HG02642 (cell line): ENCODE measurements at regions not wholly inside any gene's neighbourhood (a gene's known extent, or its start where the extent isn't known, plus 50 kb on each side); places are given as distances from the start of the nearest gene placed in this dataset.

Experiments
- ATAC-seq: cut with Tn5 transposase; IDR thresholded peaks from one replicate; pipeline ENCODE4 v1.9.1; 2021; ENCODE audit warnings: mild to moderate bottlenecking; ENCODE audit not compliant: unreplicated experiment, poor library complexity

DNA sequence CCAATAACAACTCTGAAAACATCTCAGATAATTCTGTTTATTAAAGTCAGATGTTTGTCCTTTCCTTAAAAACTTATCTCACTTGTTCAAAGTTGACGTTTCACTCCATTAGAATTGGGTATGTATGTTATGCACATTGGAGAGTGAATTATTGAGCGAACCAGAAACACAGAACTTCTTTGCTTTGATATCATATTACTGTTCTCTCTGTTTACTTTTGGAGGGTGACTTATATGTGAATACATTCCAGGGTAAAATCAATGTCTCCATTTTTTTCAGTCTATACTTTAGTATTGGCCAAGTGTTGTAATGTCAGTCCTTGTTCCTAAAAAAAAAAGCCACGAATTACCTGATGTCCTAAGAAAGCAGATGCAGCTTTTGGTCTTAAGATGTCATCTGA lies 307.4 kb downstream of the CSNK1G3 start:
- no peak for ATAC-seq

GRCh38 chr5:123817267-123817666 lies 305.3 kb downstream of the CSNK1G3 start:
- no peak for ATAC-seq

GRCh38 chr5:123814801-123815470 lies 303.0 kb downstream of the CSNK1G3 start:
- no peak for ATAC-seq

DNA sequence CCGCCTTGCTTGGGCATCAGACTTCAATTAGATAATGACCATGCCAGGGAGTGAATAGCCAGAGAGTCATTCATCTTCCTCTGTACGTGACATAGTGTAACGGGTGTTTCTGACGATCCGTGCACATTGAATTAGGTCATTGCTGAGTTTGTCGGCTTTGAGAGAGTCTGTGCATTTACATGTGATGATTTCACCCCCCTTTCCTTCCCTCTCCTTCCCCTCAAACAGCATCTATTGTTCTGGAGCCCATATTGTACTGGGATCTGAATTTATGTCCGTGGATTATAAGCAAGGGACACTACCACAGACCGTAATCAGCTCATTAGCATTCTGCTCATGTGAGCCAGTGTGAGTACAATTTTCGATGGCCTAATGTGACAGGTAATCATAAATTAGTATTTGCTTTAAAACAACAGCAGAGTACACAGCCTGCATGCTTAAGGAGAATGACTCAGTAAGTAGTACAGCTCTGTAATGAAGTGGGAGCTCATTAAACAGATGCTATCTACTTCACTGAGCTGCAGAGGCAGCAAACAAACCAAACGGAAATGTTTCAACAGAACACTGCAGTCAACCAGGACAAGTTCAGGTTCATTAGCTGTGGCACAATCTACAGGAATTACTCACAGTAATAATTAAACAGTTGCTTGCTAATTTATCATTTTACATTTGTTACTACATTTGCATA lies 302.1 kb downstream of the CSNK1G3 start:
- ATAC-seq = no peak

- no peak for ATAC-seq
These were observed 301.3 kb downstream of the CSNK1G3 start for GRCh38 chr5:123813264-123813663.

- no peak for ATAC-seq
These were observed 299.9 kb downstream of the CSNK1G3 start for GRCh38 chr5:123811831-123812230.

- no peak for ATAC-seq
These were observed 298.9 kb downstream of the CSNK1G3 start for GRCh38 chr5:123810746-123811340.

GRCh38 chr5:123810253-123810652 lies 298.3 kb downstream of the CSNK1G3 start:
- ATAC-seq = no peak

- no peak for ATAC-seq
These were observed 297.7 kb downstream of the CSNK1G3 start for GRCh38 chr5:123809594-123810221.

- no peak for ATAC-seq
These were observed 296.7 kb downstream of the CSNK1G3 start for GRCh38 chr5:123808461-123809380.

DNA sequence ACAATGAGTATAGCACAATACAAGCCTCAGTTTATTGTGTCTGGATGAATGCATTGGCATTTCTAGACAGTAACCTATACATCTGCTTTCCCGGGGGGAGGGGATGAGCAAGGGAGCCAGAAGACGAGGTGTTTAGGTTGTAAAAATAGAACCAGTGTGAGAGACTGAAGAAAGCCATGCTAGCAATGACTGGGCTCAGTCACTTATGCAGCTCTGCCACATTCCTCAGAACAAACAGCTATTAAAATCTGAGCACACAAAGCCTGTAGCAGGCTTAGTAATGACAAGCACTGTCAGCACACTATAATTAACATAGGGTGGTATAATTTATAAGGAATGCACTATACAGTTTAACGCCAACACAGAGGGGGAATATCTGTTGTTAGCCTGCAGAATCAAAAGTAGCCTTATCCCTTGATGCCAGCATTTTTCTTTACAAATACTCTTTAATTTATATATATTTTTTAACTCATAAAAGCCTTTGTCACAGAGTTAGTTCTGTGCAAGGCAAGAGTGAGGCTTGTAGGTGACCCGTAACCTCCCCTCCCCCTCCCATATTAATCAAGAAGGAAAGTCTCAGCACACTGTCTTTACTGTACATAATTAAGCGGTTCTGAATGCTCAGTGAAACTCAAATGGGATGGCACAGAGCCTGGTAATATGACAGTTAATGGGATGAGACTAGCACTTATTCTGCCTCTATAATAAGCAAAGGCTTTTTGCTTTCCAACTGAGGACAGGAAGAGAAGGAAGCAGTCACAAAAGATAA lies 295.4 kb downstream of the CSNK1G3 start:
- ATAC-seq = no peak

- ATAC-seq = no peak
These were observed 294.7 kb downstream of the CSNK1G3 start for GRCh38 chr5:123806644-123807043.

DNA sequence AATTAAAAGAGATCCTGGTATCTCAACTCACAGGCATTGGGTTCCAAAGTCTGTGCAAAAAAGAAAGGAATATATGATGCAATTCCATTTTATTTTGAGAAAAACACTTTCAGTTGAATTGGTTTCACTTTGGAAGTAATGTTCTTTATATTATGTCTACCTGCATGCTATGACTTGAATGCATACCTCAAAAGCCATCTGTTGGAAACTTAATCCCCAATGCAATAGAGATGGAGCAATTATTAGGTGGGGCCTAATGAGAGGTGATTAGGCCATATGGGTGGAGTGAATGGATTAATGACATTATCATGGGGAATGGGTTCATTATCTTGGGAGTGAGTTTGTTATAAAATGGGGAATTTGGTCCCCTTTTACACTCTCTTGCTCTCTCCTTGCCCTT lies 293.3 kb downstream of the CSNK1G3 start:
- ATAC-seq = no peak

DNA sequence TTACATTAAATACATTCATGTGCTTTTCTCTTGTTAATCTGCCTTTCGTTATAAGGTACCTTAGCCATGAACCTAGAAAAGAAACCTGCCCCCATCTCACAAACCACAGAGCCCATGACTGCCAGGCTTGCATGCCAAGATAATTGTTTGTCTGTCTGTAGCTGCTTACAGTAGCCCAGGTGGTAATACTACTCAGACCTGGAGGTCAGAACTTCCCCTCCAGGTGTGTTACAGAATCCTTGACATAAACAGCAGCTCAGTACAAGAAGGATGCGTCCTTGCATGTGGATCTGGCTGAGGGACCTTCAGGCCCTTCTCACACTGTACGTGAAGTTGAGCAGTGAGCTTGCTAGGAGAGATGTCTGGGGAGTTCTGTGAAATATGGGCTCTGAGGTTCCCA lies 291.4 kb downstream of the CSNK1G3 start:
- ATAC-seq = no peak

DNA sequence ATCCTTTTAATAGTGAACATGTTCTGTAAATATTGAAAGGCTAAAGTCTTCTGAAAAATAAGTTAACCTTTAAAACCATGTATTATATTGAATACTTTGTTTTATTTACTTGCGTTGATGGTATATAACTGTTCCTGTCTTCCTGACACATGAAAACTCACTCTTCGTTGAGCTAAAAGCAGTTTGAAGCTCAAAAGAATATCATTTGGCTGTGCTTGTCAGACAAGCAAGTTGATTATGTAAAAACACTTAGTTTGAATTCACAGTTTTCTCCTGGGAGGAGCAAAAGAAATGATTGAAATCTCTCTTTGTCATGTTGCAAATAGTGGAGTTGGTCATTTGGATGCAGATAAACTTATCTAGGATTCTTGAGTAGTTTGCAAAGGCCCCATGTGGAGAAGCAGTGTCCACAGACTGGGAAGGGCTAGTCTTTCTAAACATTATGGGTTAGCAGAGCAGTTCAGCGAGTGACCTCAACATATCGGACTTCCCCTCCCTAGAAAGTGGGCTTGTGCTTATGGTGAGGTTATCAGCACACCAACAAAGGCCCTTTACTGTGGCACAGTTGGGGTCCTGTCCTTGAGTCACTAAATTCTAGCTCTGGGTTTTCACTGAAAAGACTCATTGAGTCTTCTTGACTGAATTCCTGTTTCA lies 290.4 kb downstream of the CSNK1G3 start:
- no peak for ATAC-seq

- ATAC-seq = no peak
These were observed 288.7 kb downstream of the CSNK1G3 start for GRCh38 chr5:123800640-123801039.

GRCh38 chr5:123795688-123796087 lies 283.7 kb downstream of the CSNK1G3 start:
- no peak for ATAC-seq

GRCh38 chr5:123790226-123790625 lies 278.2 kb downstream of the CSNK1G3 start:
- no peak for ATAC-seq

- no peak for ATAC-seq
These were observed 275.7 kb downstream of the CSNK1G3 start for GRCh38 chr5:123787635-123788034.
